ENCODE measurements at regions not wholly inside any gene's neighbourhood (a gene's known extent, or its start where the extent isn't known, plus 50 kb on each side); places are given as distances from the start of the nearest gene placed in this dataset.

- no peak for TF ChIP-seq EZH2phosphoT487 (IDR thresholded peaks at IDR 0.05; ENCODE audit: insufficient read depth, low read depth)
- no peak for TF ChIP-seq EZH2 (IDR thresholded peaks at IDR 0.05; ENCODE audit: insufficient read depth, poor library complexity, severe bottlenecking)
These were observed 325.5 kb upstream of the CITED2 start for GRCh38 chr6:139699911-139700310.

All from GM23248 (cell line).